OCI-M2 (cell line): ENCODE measurements at regions not wholly inside any gene's neighbourhood (a gene's known extent, or its start where the extent isn't known, plus 50 kb on each side); places are given as distances from the start of the nearest gene placed in this dataset.

Experiments used
- DNase-seq: peaks from one replicate; lab custom pipeline; 2025; ENCODE audit not compliant: unreplicated experiment; lab: John Stamatoyannopoulos, UW

DNA sequence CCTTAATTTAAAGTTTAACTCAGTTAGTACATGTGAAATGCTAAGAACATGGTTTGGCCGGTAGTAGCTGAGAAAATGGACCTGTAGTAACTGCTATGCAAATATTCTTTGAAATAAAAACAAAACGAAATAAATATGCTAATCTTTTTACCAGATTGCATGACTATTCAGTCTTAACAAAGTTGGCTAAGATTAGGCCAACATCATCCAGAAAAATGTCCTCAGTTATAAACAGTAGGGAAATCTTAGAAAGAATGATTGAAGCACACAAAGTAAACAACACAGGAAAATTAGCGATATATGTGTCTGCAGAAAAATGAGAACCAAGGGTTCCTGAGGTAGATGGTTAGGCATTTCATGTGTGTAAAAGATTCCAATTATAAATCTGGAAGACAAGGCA, 832.1 kb downstream of the TUSC7 start:
- no peak for DNase-seq

DNA sequence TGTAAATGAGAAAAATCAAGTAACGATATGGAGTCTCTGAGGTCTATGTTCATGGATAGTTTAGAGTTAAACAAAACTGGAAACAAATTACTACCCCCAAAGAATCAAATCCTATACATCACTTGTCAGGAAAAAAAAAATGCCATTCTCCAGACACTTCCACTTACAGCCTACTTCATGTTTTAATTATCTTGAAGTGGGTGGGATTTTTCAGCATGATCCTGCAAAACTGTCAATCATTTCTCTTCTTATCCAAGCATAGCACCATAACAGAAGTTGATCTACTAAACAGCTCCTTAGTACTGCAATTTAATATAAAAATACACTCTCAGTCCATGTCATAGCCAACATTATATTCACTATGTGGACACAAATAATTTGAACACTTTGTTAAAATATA, 833.9 kb downstream of the TUSC7 start:
- DNase-seq: no peak

- no peak for DNase-seq
Observed at GRCh38 chr3:117545484-117545883, 835.9 kb downstream of the TUSC7 start.

GRCh38 chr3:117547956-117548550, 838.5 kb downstream of the TUSC7 start:
- no peak for DNase-seq

DNA sequence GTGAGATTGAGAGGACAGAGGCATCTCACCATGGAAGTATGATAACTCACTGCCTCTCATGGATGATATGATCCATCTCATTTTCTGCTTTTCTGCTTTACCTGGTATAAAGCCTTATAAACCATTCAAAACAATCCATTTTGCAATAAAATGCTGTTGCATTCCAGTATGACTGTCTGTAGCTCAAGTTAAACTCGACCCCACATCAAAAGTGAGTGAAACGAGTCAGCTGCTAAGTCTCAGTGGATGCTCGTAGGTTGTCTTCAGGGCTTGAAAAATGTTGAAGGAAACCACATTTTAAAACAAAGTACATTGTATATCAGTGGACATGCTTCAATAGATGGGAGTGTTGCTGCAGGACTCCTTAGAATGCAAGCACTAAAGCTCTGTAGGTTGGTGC, 839.0 kb downstream of the TUSC7 start:
- no peak for DNase-seq

- no peak for DNase-seq
Observed at GRCh38 chr3:117549716-117550115, 840.1 kb downstream of the TUSC7 start.

GRCh38 chr3:117550766-117551165, 841.2 kb downstream of the TUSC7 start:
- DNase-seq: no peak

DNA sequence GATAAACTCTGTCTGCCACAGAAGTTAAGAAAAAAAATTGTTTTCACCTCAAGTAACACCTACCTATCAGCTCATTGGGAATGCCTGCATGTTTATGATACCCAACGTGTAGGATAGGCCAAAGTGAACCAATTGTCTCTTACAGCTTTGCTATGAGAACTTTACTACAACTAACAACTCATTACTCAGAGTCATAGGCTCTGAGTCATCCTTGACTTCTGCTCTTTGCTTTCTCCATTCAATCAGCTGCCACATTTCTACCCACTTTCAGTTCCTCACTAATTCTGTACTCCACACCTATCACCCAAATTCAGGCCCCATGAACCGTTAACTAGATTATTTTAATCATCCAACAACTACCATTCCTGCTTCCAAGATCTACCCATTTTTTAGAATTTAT, 843.9 kb downstream of the TUSC7 start:
- DNase-seq: no peak

DNA sequence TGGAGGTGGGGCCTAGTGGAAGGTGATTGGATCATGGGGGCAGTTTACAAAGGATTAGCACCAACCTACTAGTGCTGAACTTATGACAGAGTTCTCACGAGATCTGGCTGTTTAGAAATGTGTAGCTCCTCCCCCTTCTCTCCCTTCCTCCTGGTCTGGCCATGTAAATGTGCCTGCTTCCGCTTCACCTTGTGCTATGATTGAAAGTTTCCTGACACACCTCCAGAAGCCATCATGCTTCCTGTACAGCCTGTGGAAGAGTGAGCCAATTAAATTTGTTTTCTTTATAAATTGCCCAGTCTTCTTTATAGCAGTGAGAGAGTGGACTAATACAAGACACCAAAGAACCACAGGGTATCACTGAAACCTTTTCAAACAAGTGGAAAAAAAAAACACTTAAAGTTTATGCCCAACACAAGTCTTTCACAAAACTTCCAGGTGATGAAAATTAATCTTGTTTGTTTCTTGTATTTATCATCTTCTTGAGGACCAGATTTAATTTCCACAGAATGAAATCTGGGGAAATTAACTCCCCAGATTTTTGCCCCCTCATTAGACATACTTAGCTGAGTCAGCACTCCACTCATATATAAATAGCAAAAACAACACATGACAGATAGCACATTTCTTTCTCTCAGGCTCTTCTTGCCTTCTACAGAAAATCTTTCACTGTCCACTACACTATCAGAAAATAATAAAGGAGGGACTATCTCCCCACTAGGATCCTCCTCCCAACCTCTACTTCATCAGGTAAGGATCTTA, 847.2 kb downstream of the TUSC7 start:
- DNase-seq: no peak

- DNase-seq: no peak
Observed at GRCh38 chr3:117557464-117558090, 848.0 kb downstream of the TUSC7 start.

DNA sequence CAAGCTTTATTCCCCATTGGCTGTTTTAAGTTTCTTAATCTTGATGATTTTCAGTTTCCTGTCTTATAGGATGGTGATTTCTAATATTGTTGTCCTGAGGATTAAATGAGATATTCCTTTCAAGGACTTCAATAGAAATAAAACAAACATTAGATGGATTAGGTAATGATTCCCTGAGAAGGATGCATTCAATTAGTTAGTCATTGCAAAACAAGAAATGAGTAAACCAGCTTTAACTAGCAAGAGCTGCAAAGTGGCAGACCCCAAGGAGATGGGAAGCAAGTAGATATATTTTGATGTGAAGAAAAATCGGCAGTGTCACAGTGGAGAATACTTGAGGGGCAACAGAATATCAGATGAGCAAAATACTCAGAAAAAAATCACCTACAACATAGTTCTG, 849.1 kb downstream of the TUSC7 start:
- no peak for DNase-seq

- DNase-seq: no peak
Observed at GRCh38 chr3:117562000-117562399, 852.4 kb downstream of the TUSC7 start.

- DNase-seq: no peak
Observed at GRCh38 chr3:117563063-117563462, 853.5 kb downstream of the TUSC7 start.

DNA sequence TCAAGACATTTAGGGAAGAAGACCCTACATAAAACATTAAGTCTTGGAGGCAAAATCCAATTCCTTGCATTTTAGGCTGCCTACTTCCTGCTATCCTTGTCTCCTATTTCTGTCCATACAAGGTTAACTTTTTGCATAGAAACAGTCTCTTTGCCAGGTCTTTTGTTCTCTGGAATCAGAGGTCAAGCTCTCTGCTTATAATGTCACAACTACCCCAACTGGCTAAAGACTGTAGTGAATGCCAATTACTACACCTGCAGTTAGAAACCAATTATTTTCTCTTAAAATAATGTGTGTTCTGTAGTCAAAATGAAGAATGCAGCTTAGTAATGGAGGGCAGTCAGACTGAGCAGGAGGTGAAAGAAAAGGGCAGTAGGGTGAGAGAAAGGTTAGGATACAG, 856.2 kb downstream of the TUSC7 start:
- DNase-seq: no peak

DNA sequence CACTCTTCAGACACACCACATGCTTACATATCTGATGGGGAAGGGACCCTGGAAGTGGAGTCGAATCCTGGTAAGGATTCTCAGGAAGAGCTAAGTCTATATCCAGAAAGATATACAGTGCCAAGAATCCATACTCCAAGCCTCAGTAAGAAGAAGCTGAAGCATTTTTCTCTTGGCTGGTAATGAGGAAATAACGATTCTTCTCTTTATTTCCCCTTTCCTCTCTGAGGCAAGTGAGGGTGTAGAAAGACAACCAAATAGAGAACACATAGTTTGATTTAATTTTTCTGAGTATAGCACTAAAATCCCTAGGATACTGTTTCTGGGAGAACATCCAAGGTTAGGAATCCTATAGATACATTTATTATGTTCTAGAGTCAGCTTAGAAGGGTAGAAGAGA, 857.3 kb downstream of the TUSC7 start:
- DNase-seq: no peak

DNA sequence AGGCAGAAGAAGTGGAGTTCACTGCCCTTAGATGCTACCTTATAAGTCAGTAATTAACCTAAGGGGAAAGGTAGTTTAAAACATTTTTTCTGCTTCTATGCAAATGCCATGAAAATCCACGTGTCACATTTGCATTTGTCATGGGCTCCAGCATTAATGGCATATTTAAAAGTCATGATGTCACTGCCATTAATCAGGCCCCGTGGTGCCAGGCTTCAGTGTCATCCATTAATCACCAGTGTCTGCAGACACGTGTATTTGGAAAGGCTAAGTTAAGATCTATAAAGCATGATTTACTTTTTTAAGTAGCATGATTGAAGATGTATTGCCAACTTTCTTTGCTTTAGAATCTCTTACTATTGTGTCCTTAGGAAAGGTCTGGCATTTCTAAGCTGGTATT, 857.8 kb downstream of the TUSC7 start:
- no peak for DNase-seq

DNA sequence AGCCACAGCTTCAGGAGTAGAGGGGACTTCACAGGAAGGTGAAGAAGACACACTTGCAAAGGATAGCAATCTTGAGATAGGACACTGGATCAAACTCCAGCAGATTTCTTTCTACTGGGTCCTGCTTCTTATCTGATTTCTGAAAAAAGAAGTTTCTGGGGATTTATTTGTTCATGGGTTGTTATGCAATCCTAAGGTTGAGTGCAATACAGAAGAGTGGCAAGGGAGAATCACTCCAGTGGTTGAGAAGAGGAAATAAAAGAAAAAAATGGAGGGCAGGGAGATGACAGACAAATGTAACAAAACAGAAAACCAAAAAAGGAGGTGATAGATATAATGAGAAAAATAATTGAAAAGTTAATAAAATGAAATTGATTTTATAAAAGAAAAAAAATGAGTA, 858.3 kb downstream of the TUSC7 start:
- no peak for DNase-seq

GRCh38 chr3:117572786-117573185, 863.2 kb downstream of the TUSC7 start:
- DNase-seq: no peak

DNA sequence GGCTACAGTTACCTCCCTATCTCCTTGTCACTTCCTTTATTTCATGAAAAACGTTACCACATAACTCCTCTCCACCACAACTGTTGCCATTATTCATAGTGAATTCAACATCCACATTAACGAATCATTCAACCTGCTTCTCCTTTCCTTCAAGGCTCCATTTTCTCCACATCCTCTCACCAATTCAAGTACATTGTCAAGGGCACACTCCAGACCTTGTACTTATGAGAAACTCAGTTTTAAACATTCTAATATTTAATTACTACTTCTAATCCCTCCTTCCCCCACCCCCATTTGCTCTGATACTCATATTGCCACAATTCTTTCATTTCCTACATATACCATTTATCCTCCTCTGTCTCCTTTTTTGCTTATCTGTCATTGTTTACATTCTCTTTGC, 871.2 kb downstream of the TUSC7 start:
- no peak for DNase-seq

- no peak for DNase-seq
Observed at GRCh38 chr3:117586161-117586560, 876.6 kb downstream of the TUSC7 start.

- DNase-seq: no peak
Observed at GRCh38 chr3:117587416-117587815, 877.8 kb downstream of the TUSC7 start.

GRCh38 chr3:117589454-117589853, 879.9 kb downstream of the TUSC7 start:
- DNase-seq: no peak

DNA sequence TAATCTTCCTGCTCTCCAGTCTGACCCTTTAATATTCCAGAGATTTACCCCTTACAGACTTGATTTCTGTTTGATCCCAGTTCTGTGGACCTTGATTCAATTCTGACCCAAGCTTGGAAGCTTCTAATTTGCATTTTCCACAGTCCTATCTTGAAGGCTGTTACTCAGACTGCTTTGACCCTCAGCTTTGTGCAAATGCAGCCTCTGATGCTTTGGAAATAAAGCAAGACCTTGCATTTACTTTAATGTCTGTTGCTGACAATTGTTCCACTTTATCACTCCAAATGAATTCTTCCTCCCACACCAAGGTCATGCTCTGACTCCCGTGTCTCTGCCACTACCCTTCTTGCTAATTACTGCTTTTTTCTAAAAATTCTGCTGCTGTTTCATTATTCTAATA, 886.0 kb downstream of the TUSC7 start:
- DNase-seq: no peak
